HG02623 (cell line): ENCODE measurements at regions not wholly inside any gene's neighbourhood (a gene's known extent, or its start where the extent isn't known, plus 50 kb on each side); places are given as distances from the start of the nearest gene placed in this dataset.

ENCODE experiments used
- ATAC-seq: cut with Tn5 transposase; IDR thresholded peaks from one replicate; pipeline ENCODE4 v1.9.1; 2021; ENCODE audit warnings: moderate library complexity; ENCODE audit not compliant: unreplicated experiment

- ATAC-seq: no peak
These were observed 184.4 kb downstream of the CHST1 start for GRCh38 chr11:45481026-45481425.

DNA sequence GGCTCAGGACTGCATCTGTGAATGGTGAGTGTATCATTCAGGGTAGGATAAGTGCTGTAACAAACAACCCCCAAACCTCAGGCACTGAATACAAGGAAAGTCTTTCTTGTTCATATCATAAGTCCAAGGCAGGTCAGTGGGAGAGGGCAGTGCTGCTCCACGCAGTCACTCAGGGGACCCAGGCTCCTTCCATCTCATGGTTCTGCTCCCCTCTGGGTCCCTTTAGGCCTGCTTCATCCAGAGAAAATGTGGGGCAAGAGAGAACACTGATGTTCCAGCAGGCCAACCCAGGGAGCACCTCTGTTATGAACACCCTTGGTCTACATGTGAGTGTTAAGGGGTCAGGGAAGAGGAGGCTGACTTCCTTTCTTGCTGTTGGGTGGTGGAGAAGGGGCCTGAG lies 187.8 kb downstream of the CHST1 start:
- no peak for ATAC-seq

- ATAC-seq: no peak
These were observed 189.3 kb downstream of the CHST1 start for GRCh38 chr11:45476126-45476525.

- ATAC-seq: no peak
These were observed 189.0 kb upstream of the SYT13 start for GRCh38 chr11:45475173-45475572.

DNA sequence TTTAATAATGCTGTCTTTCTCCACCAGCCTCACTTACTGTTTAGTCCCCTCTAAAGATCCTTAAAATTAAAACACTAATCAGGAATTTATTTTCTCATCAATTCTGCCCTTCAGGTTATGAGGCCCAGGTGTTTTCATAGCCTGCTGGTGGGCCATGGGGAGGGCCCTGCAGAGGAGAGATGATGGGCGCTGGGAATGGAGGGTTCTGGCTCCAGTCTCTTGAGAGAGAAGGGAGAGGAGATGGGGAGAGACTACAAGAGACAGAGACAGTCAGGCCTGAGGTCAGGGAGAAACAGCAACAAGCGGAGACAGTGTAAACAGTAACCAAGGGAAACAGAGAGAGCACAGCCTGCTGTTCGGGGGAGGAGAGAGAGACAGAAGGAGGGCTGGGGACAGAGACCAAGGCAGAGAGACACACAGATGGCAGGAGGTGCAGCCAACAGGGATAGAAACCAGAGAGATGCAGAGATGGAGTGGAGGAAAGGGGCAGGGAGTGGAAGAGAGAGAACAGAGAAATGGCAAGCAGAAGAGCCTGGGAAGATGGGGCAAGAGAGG lies 187.3 kb upstream of the SYT13 start:
- ATAC-seq: no peak

GRCh38 chr11:45472716-45473317 lies 186.7 kb upstream of the SYT13 start:
- no peak for ATAC-seq

DNA sequence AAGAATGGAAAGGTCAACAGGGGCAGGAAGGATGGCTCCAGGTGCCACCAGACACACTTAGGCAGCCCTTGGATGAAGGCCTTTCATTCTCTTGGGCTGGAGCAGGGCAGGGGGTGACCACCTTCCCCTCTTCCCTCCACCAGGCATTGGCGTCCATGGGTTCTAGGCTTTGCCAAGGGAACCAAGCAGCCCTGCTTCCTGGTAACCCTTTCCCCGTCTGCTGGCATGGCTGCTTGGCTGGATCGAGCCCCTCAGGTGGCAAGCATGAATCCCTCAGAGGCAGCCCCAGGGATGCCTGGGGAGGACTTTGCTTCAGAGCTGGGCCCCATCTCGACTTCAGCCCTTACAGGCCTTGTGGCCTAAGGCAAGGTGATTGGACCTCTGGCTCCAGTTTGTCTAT lies 185.1 kb upstream of the SYT13 start:
- ATAC-seq: no peak

GRCh38 chr11:45470794-45471167 lies 184.6 kb upstream of the SYT13 start:
- ATAC-seq: no peak

- no peak for ATAC-seq
These were observed 184.1 kb upstream of the SYT13 start for GRCh38 chr11:45470151-45470793.

- ATAC-seq: no peak
These were observed 182.2 kb upstream of the SYT13 start for GRCh38 chr11:45468267-45468856.

DNA sequence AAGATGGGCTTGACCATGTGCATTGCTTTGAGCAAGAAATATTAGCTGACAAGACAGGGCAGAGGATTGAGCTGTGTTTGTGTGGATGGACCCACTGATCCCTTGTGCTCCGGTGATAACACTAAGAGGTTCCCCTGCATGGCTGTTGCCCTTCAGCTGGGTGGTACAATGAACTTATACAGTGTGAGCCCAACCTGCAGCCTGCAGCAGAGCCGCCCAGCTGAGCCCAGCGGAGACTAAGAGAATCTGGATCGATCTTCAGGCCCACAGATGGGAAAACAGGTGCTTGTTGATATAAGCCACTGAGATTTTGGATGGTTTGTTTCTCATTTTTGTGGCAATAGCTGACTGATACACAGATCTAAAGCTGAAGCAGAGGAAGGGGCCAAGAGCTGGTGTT lies 177.4 kb upstream of the SYT13 start:
- no peak for ATAC-seq

GRCh38 chr11:45461514-45461913 lies 175.4 kb upstream of the SYT13 start:
- no peak for ATAC-seq

GRCh38 chr11:45459491-45459890 lies 173.3 kb upstream of the SYT13 start:
- no peak for ATAC-seq

GRCh38 chr11:45458269-45458668 lies 172.1 kb upstream of the SYT13 start:
- no peak for ATAC-seq

- ATAC-seq: no peak
These were observed 171.5 kb upstream of the SYT13 start for GRCh38 chr11:45457649-45458048.

DNA sequence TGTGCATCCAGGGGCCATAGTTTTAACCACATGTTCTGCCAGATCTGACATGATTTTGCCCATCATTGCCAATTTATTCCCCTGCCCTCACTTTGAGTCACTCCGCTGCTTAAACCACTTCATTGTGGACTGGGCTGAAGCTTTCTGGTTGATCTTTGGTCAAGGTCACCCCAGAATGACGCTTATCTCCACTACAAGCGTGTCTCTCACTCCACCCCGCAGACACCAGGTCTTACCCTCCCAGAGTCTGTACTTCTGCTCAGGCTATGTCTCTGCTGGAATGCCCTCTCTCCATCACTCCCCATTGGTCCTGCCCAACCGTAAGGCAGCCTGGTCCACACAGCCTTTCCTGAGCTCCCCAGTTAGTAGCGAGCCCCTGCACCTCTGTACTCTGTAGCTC lies 170.5 kb upstream of the SYT13 start:
- no peak for ATAC-seq

DNA sequence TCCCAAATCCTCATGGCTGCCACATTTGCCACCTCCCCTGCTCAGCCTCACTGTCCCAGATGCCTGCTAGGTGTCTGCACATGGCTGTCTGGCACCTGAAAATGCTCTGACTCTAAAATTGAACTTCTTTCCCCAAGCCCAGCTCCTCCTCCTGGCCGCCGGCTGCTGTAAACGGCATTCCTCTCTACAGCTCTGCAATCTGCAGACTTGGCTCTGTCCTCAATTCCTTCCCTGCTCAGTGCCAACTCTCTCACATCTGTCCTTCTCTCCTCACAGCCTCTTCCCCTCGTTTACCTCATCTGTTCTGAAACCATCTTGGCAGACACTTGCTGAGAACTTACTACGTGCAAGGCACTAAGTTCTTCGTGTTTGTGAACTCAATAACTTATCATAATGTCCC lies 169.4 kb upstream of the SYT13 start:
- no peak for ATAC-seq

DNA sequence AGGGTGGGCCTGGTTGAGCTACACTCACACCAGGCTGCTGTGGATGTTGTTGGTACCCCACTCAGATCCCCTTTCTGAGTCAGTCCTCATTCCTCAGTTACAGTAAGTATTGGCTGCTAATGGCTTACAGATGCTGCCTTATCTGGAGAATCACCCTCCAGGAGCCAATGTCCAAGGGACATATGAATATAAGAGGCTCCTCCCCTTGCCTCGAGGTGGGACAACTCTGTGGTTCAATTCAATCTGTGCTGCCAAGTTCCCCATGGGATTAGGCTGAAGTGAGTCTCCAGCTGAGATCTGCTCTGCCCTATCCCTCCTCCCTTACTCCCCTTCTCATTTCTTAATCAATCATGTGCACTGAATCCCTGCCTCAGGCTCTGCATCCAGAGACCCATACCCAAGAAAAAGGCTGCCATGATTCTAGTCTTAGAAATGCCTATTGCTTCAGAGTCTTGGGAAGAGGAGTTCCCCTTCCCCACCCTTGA lies 168.8 kb upstream of the SYT13 start:
- ATAC-seq: no peak

- no peak for ATAC-seq
These were observed 167.6 kb upstream of the SYT13 start for GRCh38 chr11:45453721-45454120.

DNA sequence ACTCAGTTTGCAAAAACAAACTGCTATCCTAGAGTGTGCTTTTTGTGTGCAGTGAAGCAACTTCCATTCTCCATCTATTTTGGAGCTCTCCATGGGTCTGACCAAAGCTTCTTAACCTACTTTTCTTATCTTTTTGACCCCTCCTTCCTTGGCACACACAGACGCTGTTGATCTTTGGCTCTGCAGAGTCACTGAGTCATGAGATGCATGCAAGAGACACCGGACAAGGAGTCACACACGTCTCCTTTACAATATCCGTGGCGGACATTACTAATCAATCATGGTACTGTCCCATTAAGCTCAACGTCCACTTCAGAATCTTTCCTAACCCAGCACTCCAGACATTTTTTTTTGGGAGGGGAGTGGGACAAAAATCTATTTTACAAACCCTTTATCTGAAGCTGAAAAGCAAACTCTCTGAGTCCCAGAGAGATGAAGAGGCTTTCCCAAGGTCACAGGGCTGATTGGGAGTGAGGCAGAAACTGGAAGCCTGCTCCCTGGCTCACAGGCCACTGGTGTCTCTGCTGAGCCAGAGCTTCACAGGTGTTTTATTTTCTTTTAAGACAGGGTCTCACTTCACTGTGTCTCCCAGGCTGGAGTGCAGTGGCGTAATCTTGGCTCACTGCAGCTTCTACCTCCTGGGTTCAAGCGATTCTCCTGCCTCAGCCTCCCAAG lies 165.8 kb upstream of the SYT13 start:
- ATAC-seq: no peak

DNA sequence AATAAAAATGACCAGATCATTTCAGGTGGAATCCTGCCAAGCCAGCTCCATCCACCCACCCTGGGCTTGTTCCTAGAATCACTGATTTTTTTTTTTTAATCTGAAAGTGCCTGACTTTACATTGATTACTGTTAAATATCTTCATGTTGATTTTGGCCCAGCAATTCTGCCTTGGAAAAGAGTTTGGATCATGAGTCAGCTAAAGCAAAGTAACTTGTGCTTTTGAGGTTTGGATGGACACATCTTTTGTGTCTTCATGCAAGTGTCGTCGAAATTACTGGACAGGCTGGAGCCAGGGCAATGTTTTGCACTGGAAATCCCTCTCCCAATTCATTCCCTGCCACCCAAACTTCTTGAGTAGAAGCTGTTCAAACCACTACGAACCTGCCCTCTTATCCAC lies 164.0 kb upstream of the SYT13 start:
- no peak for ATAC-seq
